GM20000 (cell line): ENCODE measurements at regions not wholly inside any gene's neighbourhood (a gene's known extent, or its start where the extent isn't known, plus 50 kb on each side); places are given as distances from the start of the nearest gene placed in this dataset.

Experiments
- DNase-seq: peaks from one replicate; pipeline ENCODE4 v3.0.0; 2012; ENCODE audit warnings: low spot score
- CTCF ChIP-seq: IDR thresholded peaks from 2 replicates; pipeline ENCODE4 v1.5.1; 2012; ENCODE audit warnings: mild to moderate bottlenecking, control low read depth; ENCODE audit errors: extremely low read depth, missing control alignments

GRCh38 chr4:141497627-141498026 lies 138.8 kb upstream of the IL15 start:
- TF ChIP-seq CTCF, result no peak
- peak; percentile 12 for DNase-seq

GRCh38 chr4:141499261-141499853 lies 137.0 kb upstream of the IL15 start:
- no peak for DNase-seq
- no peak for TF ChIP-seq CTCF

DNA sequence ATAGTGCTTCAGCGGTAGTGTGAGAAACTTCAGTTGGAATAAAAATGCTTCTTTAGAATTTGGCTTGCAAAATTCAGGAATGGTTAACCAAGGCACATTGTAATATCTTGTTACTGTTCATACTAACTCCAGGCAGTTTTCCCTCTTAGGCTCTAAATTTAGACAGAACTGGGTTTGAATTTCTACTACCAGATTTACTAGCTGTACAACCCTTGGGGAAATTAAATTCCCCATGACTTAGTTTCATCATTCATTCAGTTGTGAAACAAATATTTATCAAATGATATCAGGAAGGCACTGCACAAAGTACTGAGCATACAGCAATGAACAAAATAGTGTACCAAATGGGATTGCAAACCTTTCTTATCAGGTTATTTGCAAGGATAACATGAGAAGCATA lies 135.0 kb upstream of the IL15 start:
- DNase-seq, result no peak
- TF ChIP-seq CTCF, result no peak

GRCh38 chr4:141501931-141502330 lies 134.5 kb upstream of the IL15 start:
- no peak for DNase-seq
- TF ChIP-seq CTCF, result no peak

DNA sequence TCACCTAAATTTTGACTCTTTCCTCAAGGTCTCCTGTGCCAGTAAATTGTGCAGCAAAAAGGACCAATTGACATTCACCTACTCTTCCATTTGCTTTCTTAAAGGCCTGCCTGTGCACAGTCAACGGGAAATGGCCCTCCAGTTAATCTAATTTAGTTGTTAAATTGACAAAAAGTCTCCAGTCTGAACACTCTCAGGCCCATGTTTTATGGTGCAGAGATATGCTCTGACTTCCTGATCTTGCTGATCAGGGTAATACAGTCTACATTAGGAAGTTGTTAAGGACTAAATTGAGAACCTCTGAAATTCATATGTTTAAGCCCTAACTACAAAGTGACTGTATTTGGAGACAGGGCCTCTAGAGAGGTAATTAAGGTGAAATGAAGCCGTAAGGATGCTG lies 133.6 kb upstream of the IL15 start:
- no peak for TF ChIP-seq CTCF
- no peak for DNase-seq

DNA sequence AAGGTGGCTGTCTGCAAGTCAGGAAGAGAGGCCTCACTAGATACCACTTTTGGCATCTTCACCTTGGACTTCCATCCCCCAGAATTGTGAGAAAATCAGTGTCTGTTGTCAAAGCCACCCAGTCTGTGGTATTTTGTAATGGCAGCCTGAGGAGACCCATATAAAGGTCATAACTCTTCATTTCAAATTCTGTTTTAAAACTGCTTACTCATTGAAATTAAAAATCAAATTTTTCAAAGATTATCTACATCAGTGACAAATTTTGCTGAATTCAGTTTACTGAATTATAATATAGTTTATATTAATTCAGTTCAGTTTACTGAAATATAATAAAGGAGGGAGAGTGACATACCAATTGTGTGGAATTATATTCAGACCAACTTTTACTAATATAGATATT lies 133.1 kb upstream of the IL15 start:
- DNase-seq, result no peak
- no peak for TF ChIP-seq CTCF

- DNase-seq, result no peak
- no peak for TF ChIP-seq CTCF
These were observed 125.3 kb upstream of the IL15 start for GRCh38 chr4:141511055-141511454.
